HG03097 (cell line): ENCODE measurements at regions not wholly inside any gene's neighbourhood (a gene's known extent, or its start where the extent isn't known, plus 50 kb on each side); places are given as distances from the start of the nearest gene placed in this dataset.
"Not testable (repeated sequence)": the region's sequence is repeated elsewhere in the genome, so short reads cannot be mapped to it uniquely, and the experiment has no call there.

Source experiments
- ATAC-seq: cut with Tn5 transposase; IDR thresholded peaks from one replicate; pipeline ENCODE4 v1.9.1; 2021; ENCODE audit not compliant: unreplicated experiment, low FRiP score

- ATAC-seq = no peak
Observed at GRCh38 chr5:174529925-174530681, 194.3 kb upstream of the MSX2 start.

DNA sequence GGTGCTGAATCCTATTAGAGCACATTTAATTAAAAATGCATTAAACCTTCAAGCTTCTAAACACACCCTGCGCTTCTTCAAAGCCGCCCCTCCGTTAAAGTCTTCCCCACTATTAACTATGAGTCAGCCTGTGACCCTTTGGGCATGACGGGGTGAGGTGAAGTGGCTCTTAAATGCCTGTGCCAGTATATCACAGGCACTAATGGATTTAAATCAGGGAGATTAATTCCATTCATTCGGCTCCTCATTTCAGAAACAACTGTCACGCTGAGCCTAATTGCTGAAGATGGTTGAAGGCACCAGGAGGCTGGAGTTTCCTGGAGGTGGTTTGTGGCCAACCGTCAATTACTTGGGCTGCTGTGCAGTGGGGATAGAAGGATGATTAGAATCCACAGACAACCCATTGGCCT is 192.6 kb upstream of the MSX2 start:
- ATAC-seq = no peak

- ATAC-seq = no peak
Observed at GRCh38 chr5:174532455-174533453, 191.6 kb upstream of the MSX2 start.

DNA sequence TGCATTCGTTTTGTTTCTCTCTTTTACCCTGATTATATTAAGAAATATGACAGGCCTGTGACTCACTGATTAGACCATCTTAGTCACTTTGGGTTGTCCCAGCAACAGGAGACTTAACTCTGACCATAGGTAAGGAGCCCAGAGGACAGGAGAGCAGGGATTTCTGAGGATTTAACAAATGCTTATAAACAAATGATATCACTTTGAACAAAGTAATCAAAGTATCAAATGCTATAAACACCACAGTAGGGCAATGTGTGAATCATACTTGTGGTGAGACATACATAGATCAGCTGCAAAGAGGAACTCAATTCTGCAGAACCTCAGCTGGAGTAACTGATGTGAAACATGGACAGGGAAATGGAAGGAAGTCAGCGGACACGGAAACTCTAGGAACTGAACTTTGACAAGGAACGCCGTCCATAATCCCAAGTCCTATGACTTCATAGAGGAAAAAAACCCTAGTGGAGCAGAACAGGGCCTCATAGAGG is 190.6 kb upstream of the MSX2 start:
- no peak for ATAC-seq

DNA sequence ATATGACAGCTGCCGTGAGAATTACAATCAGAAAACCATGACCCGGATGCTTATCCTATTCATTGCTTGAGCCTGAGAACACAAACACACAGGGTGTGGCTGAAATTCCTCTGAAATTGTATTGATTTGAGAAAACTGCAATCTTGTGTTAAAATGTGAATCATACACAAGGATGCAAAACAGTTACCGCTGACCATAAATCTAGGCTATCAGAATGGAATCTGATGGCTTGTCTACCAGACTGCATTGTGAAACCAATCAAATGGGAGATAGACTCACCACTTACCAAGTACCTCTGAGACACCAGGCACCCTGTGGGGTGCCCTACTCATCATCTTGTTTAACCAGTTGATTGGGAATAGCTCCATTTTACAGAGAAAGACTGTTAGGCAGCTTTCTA is 188.7 kb upstream of the MSX2 start:
- no peak for ATAC-seq

DNA sequence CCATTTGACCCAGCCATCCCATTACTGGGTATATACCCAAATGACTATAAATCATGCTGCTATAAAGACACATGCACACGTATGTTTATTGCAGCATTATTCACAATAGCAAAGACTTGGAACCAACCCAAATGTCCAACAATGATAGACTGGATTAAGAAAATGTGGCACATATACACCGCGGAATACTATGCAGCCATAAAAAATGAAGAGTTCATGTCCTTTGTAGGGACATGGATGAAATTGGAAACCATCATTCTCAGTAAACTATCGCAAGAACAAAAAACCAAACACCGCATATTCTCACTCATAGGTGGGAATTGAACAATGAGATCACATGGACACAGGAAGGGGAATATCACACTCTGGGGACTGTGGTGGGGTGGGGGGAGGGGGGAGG is 184.6 kb upstream of the MSX2 start:
- ATAC-seq = not testable (repeated sequence)

- ATAC-seq = no peak
Observed at GRCh38 chr5:174542037-174542436, 182.3 kb upstream of the MSX2 start.

- no peak for ATAC-seq
Observed at GRCh38 chr5:174542471-174542870, 181.9 kb upstream of the MSX2 start.

DNA sequence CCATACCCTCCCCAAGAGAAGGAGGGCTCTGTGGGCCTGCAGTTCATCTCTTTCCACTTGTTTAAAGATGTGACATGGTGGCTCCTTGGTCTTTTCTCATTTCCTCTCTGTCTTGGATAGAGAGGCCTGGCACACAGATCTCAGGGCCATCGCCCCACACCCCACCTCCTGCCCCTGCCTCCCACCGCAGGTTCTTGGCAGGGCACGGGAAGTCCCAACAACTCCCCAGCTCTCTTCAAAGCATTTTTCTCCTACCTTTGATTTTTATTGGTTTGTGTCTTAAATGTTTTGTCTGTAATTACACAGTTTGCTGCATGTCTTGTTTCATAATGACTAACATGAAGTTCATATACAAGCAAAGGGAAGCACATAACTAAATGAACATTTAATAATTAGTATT is 178.5 kb upstream of the MSX2 start:
- no peak for ATAC-seq

GRCh38 chr5:174547814-174548213 is 176.6 kb upstream of the MSX2 start:
- no peak for ATAC-seq

GRCh38 chr5:174549254-174549653 is 175.1 kb upstream of the MSX2 start:
- ATAC-seq = no peak

- no peak for ATAC-seq
Observed at GRCh38 chr5:174550026-174550425, 174.4 kb upstream of the MSX2 start.

DNA sequence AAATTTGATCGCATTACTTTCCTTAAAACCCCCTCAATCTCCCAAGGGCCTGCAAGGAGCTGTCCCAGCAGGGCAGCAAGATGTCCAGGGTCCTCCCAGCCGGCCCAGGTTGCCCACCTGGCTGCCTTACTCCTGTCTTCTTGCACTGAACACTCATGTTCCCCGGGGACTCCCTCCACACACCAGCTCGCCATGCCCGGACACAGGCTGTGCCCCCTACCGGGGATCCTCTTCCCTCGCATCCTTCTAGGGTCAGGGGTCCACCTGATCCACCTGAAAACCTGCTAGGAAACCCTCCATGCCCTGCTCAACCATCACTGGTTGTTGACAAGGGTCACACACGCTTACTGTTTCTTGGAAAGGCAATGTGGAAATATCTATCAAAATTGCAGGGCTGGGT is 172.0 kb upstream of the MSX2 start:
- no peak for ATAC-seq

DNA sequence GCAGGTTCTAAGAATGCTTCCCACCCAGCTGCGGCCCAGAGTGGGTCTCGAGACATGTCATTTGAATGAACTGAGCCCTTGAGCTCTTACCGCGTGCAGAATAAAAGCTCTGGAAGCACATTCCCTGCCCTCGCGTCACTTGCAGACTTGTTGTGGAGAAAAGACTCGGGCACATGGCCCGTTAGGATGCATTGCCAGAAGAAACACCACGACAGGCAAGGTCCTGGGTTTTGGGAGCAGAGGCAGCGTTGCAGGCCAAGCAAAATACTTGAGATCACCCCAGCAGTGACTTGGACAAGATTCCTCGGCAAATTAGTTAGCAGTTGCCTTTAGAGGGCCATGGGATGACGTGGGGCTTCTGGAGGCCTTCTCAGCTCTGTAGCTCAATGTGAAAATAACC is 170.8 kb upstream of the MSX2 start:
- no peak for ATAC-seq

- ATAC-seq = no peak
Observed at GRCh38 chr5:174555726-174556125, 168.7 kb upstream of the MSX2 start.

DNA sequence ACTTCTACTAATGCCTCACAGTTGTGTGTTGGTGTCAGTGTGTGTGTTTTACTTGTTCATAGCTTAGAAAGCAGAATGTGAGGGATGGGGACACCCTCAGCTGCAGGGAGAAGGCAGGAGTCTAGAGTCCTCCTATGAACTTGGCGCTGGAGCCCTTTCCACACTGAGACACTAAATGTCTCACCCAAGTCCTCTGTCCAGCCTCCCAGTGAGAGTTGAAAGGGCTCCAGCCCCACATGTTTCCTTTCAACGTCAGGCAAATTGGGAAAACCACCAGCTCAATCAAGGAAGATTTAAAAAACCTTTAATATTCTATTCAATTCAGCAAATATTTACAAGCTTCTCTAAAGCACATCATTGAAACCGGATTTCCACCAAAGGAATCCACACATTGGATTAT is 167.6 kb upstream of the MSX2 start:
- no peak for ATAC-seq

- ATAC-seq = no peak
Observed at GRCh38 chr5:174558190-174558589, 166.2 kb upstream of the MSX2 start.

GRCh38 chr5:174559141-174559540 is 165.2 kb upstream of the MSX2 start:
- no peak for ATAC-seq

GRCh38 chr5:174559566-174560090 is 164.8 kb upstream of the MSX2 start:
- ATAC-seq = no peak

- ATAC-seq = no peak
Observed at GRCh38 chr5:174560861-174561260, 163.5 kb upstream of the MSX2 start.

DNA sequence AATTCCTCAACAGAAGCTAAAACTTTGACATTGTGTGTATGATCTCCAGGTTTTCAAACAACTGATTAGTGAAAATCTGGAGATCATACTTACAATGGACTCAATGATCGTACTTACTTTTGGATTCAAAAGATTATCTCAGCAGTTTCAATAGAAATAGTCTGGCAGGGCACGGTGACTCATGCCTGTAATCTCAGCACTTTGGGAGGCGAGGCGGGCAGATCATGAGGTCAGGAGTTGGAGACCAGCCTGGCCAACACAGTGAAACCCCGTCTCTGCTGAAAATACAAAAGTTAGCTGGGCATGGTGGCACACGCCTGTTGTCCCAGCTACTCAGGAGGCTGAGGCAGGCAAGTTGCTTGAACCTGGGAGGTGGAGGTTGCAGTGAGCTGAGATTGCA is 161.3 kb upstream of the MSX2 start:
- not testable (repeated sequence) for ATAC-seq
